ENCODE measurements at regions not wholly inside any gene's neighbourhood (a gene's known extent, or its start where the extent isn't known, plus 50 kb on each side); places are given as distances from the start of the nearest gene placed in this dataset.

GRCh38 chr5:61790007-61790406 lies 457.9 kb downstream of the ZSWIM6 start:
- TF ChIP-seq POLR2A (IDR thresholded peaks at IDR 0.05) (no peak), CTCF (IDR thresholded peaks at IDR 0.05) (no peak)
